Endodermal cell (in vitro differentiated cells): ENCODE measurements at regions not wholly inside any gene's neighbourhood (a gene's known extent, or its start where the extent isn't known, plus 50 kb on each side); places are given as distances from the start of the nearest gene placed in this dataset.

Experiments used
- DNase-seq: peaks from one replicate; pipeline ENCODE4 v3.0.0-alpha.2; 2017
- H3K27ac ChIP-seq: 2 replicates; pipeline ENCODE4 v1.5.1; 2013; ENCODE audit warnings: mild to moderate bottlenecking, low read depth, low read length, moderate library complexity
- H3K27me3 ChIP-seq: 2 replicates; pipeline ENCODE4 v1.6.1; 2013; ENCODE audit warnings: mild to moderate bottlenecking, low read length, moderate library complexity; ENCODE audit not compliant: insufficient read depth, control insufficient read depth, poor library complexity, severe bottlenecking
- H3K36me3 ChIP-seq: 2 replicates; pipeline ENCODE4 v1.7.0; 2013; ENCODE audit warnings: mild to moderate bottlenecking, low read length, moderate library complexity; ENCODE audit not compliant: control insufficient read depth, insufficient read depth
- H3K4me1 ChIP-seq: one replicate; pipeline ENCODE4 v1.7.0; 2013; ENCODE audit warnings: low read length; ENCODE audit not compliant: control insufficient read depth, insufficient read depth
- H3K4me3 ChIP-seq: 2 replicates; pipeline ENCODE4 v1.5.1; 2013; ENCODE audit warnings: mild to moderate bottlenecking, low read length, moderate library complexity
- H3K9ac ChIP-seq: 2 replicates; pipeline ENCODE4 v1.6.1; 2013; ENCODE audit warnings: mild to moderate bottlenecking, low read length, moderate library complexity; ENCODE audit not compliant: poor library complexity, severe bottlenecking; ENCODE audit errors: extremely low read depth
- H3K9me3 ChIP-seq: 2 replicates; pipeline ENCODE4 v1.6.1; 2013; ENCODE audit warnings: mild to moderate bottlenecking, low read length, moderate library complexity; ENCODE audit not compliant: control insufficient read depth
- H3K27ac Mint-ChIP-seq: 2 replicates; pipeline ENCODE4 v1.8.0; 2020; ENCODE audit warnings: mixed read lengths
- H3K27me3 Mint-ChIP-seq: 2 replicates; pipeline ENCODE4 v1.8.0; 2021; ENCODE audit warnings: mild to moderate bottlenecking, mixed read lengths; ENCODE audit not compliant: insufficient read depth
- H3K36me3 Mint-ChIP-seq: 2 replicates; pipeline ENCODE4 v1.8.0; 2020; ENCODE audit warnings: low read depth, mixed read lengths
- H3K4me1 Mint-ChIP-seq: 2 replicates; pipeline ENCODE4 v1.8.0; 2020; ENCODE audit warnings: mixed read lengths
- H3K4me3 Mint-ChIP-seq: 2 replicates; pipeline ENCODE4 v1.8.0; 2020; ENCODE audit warnings: mild to moderate bottlenecking, moderate library complexity, mixed read lengths
- H3K9me3 Mint-ChIP-seq: 2 replicates; pipeline ENCODE4 v1.8.0; 2020; ENCODE audit warnings: mild to moderate bottlenecking, mixed read lengths
- WGBS, 2 experiments: methylation state at CpG; one replicate each; pipeline versions ENCODE4 v1.1.5 to v1.1.7; 2013; ENCODE audit warnings: missing lambda C conversion rate in 2 of 2, mixed read lengths in 1 of 2; ENCODE audit not compliant: insufficient coverage in 1 of 2, insufficient read length in 1 of 2; 5-methylcytosine and 5-hydroxymethylcytosine counted together
- TF ChIP-seq, protein P1 (sequence below): fragments of 200-600 bp; sonication (generic); conservative IDR thresholded peaks from 2 replicates; pipeline ENCODE4 v1.5.0; 2021; ENCODE audit warnings: antibody characterized with exemption, mild to moderate bottlenecking

DNA sequence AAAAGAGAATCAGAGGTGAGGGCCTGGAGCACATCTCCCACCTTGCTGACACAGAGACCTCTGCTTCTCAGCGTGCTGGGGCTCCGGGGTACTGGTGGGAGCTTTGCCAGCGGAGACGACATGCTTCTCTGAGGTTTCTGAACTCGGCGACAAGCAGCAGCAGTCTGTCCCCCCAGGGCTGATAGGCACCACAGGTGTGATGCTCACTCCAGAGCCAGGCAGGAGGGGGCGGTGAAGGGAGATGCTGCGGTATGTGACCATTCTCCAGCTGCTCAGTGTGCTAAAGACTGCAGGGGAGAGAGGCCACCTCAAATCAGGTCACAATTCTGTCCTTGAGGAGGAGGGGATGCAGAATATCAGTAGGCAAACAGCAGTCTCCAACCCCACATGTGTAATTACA lies 219.9 kb downstream of the ALDH8A1 start:
- peaks cover 3% of the 10 kb centered on the region for H3K9me3 Mint-ChIP-seq

DNA sequence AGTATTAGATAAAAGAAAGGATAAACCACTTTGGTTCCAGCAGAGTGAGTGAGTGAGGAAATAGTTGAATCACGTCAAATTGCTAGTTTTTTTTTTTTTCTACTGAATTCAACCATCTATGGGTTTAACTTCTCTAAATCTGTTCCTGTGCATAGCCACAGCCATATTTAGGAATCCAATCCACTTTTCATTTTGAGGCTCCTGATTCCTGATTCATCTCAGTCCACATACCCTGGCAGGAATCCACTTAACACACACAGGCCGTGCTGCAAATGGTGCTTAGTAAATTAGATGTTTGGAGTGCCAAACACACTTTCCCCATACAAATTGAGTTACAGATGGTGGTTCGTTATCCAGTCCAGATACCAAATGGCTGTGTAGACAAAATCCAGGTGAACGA lies 220.3 kb downstream of the ALDH8A1 start:
- Mint-ChIP-seq H3K4me3 (no peak overlapping the region), H3K9me3 (peaks cover under 1% of the 10 kb centered on the region), H3K27ac (no peak overlapping the region), H3K27me3 (no peaks in the 10 kb centered on the region), H3K36me3 (no peaks in the 10 kb centered on the region), H3K4me1 (peaks cover 8% of the 10 kb centered on the region)
- no peaks in the 10 kb centered on the region for H3K36me3 ChIP-seq
- WGBS, 2 experiments: 88 to 92% methylated on average over 2 to 4 of the region's 4 CpGs
- H3K9me3 ChIP-seq: peaks cover 7% of the 10 kb centered on the region
- H3K27me3 ChIP-seq: no peaks in the 10 kb centered on the region
- no peak overlapping the region for H3K27ac ChIP-seq
- TF ChIP-seq, protein P1, sequence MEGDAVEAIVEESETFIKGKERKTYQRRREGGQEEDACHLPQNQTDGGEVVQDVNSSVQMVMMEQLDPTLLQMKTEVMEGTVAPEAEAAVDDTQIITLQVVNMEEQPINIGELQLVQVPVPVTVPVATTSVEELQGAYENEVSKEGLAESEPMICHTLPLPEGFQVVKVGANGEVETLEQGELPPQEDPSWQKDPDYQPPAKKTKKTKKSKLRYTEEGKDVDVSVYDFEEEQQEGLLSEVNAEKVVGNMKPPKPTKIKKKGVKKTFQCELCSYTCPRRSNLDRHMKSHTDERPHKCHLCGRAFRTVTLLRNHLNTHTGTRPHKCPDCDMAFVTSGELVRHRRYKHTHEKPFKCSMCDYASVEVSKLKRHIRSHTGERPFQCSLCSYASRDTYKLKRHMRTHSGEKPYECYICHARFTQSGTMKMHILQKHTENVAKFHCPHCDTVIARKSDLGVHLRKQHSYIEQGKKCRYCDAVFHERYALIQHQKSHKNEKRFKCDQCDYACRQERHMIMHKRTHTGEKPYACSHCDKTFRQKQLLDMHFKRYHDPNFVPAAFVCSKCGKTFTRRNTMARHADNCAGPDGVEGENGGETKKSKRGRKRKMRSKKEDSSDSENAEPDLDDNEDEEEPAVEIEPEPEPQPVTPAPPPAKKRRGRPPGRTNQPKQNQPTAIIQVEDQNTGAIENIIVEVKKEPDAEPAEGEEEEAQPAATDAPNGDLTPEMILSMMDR: no peak
- H3K4me3 ChIP-seq: no peak overlapping the region
- no peak overlapping the region for H3K9ac ChIP-seq
- no peak for DNase-seq
- no peaks in the 10 kb centered on the region for H3K4me1 ChIP-seq

More for the DNA sequence above, 219.9 kb downstream of the ALDH8A1 start:
- DNase-seq: peak; percentile 79
- peaks cover 9% of the 10 kb centered on the region for H3K4me1 Mint-ChIP-seq
- Histone ChIP-seq H3K9ac (no peak overlapping the region), H3K4me1 (no peaks in the 10 kb centered on the region), H3K4me3 (no peak overlapping the region), H3K36me3 (no peaks in the 10 kb centered on the region), H3K9me3 (peaks cover 7% of the 10 kb centered on the region), H3K27me3 (no peaks in the 10 kb centered on the region), H3K27ac (no peak overlapping the region)
- 79 to 81% methylated on average over 6 to 8 of the region's 8 CpGs for WGBS, 2 experiments
- TF ChIP-seq, protein P1: peak; percentile 38
- H3K36me3 Mint-ChIP-seq: no peaks in the 10 kb centered on the region
- no peak overlapping the region for H3K4me3 Mint-ChIP-seq
- H3K27me3 Mint-ChIP-seq: no peaks in the 10 kb centered on the region
- H3K27ac Mint-ChIP-seq: no peak overlapping the region

DNA sequence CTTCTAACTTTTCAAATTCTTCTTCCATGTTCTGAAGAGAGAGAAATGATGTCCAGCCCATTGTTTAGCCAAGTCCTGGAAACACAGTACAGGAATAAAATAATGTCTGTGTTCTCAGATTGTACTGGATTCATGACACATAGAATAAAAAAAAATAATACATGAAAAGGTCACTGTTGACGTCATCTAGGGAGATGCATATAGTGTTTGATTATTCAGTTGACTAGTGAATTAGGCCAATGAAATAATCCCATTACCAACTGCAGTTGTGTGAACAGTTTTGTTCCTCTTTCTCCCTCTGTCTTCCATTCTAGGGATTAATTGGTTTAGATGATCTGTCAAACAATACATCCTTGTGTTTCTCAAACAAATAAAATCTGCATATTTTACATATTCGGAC lies 222.8 kb downstream of the ALDH8A1 start:
- Mint-ChIP-seq H3K4me1 (peaks cover 8% of the 10 kb centered on the region), H3K27ac (no peak overlapping the region), H3K4me3 (no peak overlapping the region), H3K9me3 (no peaks in the 10 kb centered on the region), H3K27me3 (no peaks in the 10 kb centered on the region), H3K36me3 (no peaks in the 10 kb centered on the region)
- no peaks in the 10 kb centered on the region for H3K9me3 ChIP-seq
- H3K27ac ChIP-seq: no peak overlapping the region
- no peak overlapping the region for H3K9ac ChIP-seq
- H3K4me1 ChIP-seq: no peaks in the 10 kb centered on the region
- TF ChIP-seq, protein P1: no peak
- H3K4me3 ChIP-seq: no peak overlapping the region
- WGBS, 2 experiments: 100% methylated on average over 1 of the region's 2 CpGs; no CpG with 5 or more reads in 1 of the 2 experiments
- DNase-seq: no peak
- no peaks in the 10 kb centered on the region for H3K36me3 ChIP-seq
- no peaks in the 10 kb centered on the region for H3K27me3 ChIP-seq
